Esophagus (tissue), 2 donors: ENCODE measurements at regions not wholly inside any gene's neighbourhood (a gene's known extent, or its start where the extent isn't known, plus 50 kb on each side); places are given as distances from the start of the nearest gene placed in this dataset.
"Not testable (repeated sequence)": the region's sequence is repeated elsewhere in the genome, so short reads cannot be mapped to it uniquely, and the experiment has no call there.

Source experiments
- H3K27ac ChIP-seq, 2 donors: one replicate each; pipeline ENCODE4 v1.5.1; 2013; ENCODE audit warnings: low read depth in 2 of 2, mild to moderate bottlenecking in 2 of 2, inconsistent platforms in 1 of 2, low read length in 1 of 2, moderate library complexity in 1 of 2
- H3K27me3 ChIP-seq, 2 donors: one replicate each; pipeline ENCODE4 v1.6.1; 2013; ENCODE audit warnings: low read length in 2 of 2, control low read depth in 1 of 2, mild to moderate bottlenecking in 1 of 2; ENCODE audit not compliant: insufficient read depth in 2 of 2, control insufficient read depth in 1 of 2
- H3K36me3 ChIP-seq, 2 donors: one replicate each; pipeline ENCODE4 v1.6.1; 2013; ENCODE audit warnings: low read length in 1 of 2; ENCODE audit not compliant: control insufficient read depth in 2 of 2, insufficient read depth in 2 of 2
- H3K4me1 ChIP-seq, 2 donors: one replicate each; pipeline ENCODE4 v1.6.1; 2013; ENCODE audit warnings: low read length in 1 of 2; ENCODE audit not compliant: control insufficient read depth in 2 of 2, insufficient read depth in 2 of 2
- H3K4me3 ChIP-seq, 2 donors: one replicate each; pipeline ENCODE4 v1.5.1; 2013; ENCODE audit warnings: low read length in 2 of 2, mild to moderate bottlenecking in 2 of 2, low read depth in 1 of 2, moderate library complexity in 1 of 2
- H3K9me3 ChIP-seq, 2 donors: one replicate each; pipeline ENCODE4 v1.6.1; 2013; ENCODE audit warnings: mild to moderate bottlenecking in 2 of 2, low read depth in 1 of 2, low read length in 1 of 2, moderate library complexity in 1 of 2; ENCODE audit not compliant: control insufficient read depth in 2 of 2, insufficient read depth in 1 of 2
- WGBS, 2 donors: extraction: QIAGEN DNeasy Blood & Tissue Kit; methylation state at CpG; one replicate each; pipeline ENCODE4 v1.1.7; 2013; 5-methylcytosine and 5-hydroxymethylcytosine counted together
- donor health status: healthy with polysubstance abuse.
- donor health status: Bipolar disorder and iron deficiency.

DNA sequence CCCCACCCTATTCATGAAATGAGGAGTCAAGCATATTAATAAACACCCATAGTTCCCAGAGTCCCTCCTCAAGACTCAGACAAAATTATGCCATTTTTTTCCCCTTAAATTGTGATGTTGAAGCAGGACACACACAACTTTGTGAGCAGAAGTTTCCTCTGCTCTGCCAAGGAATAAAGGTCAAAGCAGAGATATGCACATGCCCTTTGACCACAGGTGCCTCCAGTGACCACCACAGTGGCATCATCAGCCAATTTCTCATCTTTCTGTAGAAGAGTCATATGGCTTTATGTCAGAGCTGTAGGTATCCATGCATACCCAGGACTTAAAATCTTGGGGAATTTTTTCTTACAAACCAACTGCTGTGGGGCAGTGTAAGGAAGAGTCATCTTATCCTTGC, 304.4 kb upstream of the GADL1 start:
- H3K27me3 ChIP-seq = no peaks in the 10 kb centered on the region
- H3K4me1 ChIP-seq = no peaks in the 10 kb centered on the region
- no peaks in the 10 kb centered on the region for H3K36me3 ChIP-seq
- H3K4me3 ChIP-seq = no peak overlapping the region
- H3K9me3 ChIP-seq = no peaks in the 10 kb centered on the region
- H3K27ac ChIP-seq = no peak overlapping the region

DNA sequence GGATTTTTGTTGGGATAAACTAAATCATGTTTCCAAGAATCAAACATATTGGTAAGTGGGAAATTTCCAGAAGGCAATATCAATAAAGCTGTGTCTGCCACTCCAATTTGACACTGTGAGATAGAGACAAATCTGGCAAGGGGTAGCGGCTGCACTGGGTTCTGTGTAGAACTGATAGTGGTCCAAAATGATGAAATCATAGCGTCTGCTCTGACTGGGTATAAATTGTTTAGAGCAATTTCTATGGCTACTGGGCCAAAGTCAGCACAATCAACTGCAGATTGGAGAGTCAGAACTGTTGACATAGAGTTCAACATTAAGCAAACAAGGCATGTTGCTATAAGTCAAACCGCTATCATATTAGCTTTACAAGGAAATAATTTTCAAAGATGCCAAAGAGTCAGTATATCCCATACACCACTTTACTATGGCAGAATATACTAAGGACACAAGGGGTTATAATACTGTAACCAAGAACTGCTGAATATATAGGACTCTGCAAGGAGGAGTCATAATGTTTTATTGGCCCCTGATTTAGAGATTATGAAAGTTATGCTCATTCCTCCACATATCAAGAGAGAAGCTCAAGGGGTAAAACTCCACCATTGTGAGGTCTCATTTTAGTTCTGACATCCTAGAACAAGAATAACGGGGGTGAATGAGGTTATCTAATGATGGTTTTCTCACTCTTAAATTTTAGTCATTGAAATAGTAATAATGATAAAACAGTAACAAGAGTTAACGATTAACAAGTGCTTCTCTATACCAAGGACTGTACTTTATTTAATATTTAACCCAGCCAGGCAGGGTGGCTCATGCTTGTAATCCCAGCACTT, 309.7 kb upstream of the GADL1 start:
- Histone ChIP-seq H3K4me3 (no peak overlapping the region), H3K36me3 (no peaks in the 10 kb centered on the region), H3K27ac (no peak overlapping the region), H3K4me1 (no peaks in the 10 kb centered on the region), H3K9me3 (no peaks in the 10 kb centered on the region), H3K27me3 (no peaks in the 10 kb centered on the region)
- WGBS, 2 donors = 70 to 84% methylated on average over 5 of the region's 5 CpGs

DNA sequence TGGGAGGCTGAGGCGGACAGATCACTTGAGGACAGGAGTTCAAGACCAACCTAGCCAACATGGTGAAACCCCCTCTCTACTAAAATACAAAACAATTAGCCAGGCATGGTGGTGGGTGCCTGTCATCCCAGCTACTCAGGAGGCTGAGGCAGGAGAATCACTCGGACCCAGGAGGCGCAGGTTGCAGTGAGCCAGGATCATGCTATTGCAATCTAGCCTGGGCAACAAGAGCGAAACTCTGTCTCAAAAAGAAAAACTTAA, 310.3 kb upstream of the GADL1 start:
- H3K36me3 ChIP-seq, H3K27me3 ChIP-seq, H3K27ac ChIP-seq, H3K9me3 ChIP-seq, H3K4me1 ChIP-seq, H3K4me3 ChIP-seq: not testable (repeated sequence)
- 95 to 98% methylated on average over 4 of the region's 4 CpGs for WGBS, 2 donors

DNA sequence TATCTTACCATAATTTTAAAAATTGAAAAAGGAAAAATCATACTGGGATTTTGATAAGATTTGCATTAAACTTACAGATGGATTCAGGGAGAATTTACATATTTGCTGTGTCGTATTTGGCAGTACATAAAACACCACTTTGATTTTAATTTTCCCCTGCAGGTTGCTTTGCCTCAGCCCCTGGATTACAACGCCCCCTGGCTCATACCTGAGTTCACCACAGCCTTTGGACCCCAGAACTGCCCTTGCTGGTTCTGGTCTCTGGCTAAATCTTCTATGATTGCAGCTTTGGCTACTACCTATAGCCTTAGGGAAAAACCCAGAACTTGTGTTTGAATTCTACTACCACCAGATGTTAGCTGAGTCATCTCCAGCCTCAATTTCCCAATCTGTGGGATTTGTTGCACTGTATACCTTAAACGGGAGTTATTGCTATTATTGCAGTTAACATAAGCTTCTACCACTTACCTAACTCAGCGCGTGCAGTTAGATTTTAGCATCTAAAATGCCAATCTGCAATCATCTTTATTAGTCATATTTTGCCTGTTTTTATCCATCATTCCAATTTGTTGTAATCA, 315.7 kb upstream of the GADL1 start:
- H3K27me3 ChIP-seq = no peaks in the 10 kb centered on the region
- WGBS, 2 donors = 82 to 83% methylated on average over 5 of the region's 5 CpGs
- H3K4me1 ChIP-seq = no peaks in the 10 kb centered on the region

DNA sequence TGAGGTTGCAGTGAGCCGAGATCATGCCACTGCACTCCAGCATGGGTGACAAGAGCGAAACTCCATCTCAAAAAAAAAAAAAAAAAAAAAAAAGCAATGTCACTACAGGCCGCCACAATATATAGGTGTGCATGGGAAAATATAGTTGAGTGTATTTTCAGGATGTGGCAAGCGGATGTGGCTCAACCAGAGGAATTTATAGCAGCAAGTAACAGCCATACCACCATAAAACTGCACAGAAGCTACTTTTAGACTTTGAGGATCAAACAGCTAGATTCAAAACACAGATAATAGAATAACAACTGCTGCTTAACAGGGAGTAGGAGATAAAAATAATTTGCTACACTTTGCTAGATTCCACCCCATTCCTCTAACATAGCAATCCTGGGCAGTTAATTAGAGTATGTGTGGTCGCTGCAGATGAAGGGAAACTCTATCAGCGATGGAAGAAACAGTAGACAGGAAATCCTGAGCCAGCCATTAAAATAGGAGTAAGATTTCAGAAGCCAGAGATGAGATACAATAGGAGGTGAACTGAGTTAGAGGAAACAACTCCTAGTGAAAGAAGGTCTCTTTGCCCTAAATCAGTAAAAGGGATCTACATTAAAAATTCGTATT, 318.7 kb upstream of the STT3B start:
- H3K4me1 ChIP-seq = no peaks in the 10 kb centered on the region
- no peaks in the 10 kb centered on the region for H3K27me3 ChIP-seq
- H3K9me3 ChIP-seq = no peaks in the 10 kb centered on the region
- H3K36me3 ChIP-seq = no peaks in the 10 kb centered on the region
- no peak overlapping the region for H3K27ac ChIP-seq
- 78 to 79% methylated on average over 7 of the region's 7 CpGs for WGBS, 2 donors
- H3K4me3 ChIP-seq = no peak overlapping the region

More for the DNA sequence above, 315.7 kb upstream of the GADL1 start:
- Histone ChIP-seq H3K36me3 (no peaks in the 10 kb centered on the region), H3K9me3 (no peaks in the 10 kb centered on the region), H3K4me3 (no peak overlapping the region), H3K27ac (no peak overlapping the region)

DNA sequence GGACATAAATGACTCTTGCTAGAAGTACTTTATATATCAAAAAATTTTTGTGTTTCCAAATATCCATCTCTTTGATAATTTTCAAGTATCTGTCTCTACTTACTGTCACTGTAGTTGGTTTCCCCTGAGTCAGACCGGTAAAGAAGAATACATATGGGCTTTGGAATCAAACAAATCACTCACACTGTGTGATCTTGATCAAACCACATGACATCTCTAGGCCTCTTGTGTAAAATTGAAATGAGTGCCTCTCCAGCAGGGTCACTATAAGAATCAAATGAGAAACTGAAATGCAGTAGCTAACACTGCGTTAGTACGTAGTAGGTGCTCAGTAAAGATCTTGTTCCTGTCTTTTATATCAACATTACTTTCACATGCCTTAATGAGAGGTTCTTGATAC, 314.6 kb upstream of the STT3B start:
- H3K27me3 ChIP-seq = no peaks in the 10 kb centered on the region
- no peaks in the 10 kb centered on the region for H3K36me3 ChIP-seq
- WGBS, 2 donors = 88 to 92% methylated on average over 3 of the region's 3 CpGs
- H3K27ac ChIP-seq = no peak overlapping the region
- H3K4me1 ChIP-seq = no peaks in the 10 kb centered on the region
- H3K4me3 ChIP-seq = no peak overlapping the region
- H3K9me3 ChIP-seq = no peaks in the 10 kb centered on the region

DNA sequence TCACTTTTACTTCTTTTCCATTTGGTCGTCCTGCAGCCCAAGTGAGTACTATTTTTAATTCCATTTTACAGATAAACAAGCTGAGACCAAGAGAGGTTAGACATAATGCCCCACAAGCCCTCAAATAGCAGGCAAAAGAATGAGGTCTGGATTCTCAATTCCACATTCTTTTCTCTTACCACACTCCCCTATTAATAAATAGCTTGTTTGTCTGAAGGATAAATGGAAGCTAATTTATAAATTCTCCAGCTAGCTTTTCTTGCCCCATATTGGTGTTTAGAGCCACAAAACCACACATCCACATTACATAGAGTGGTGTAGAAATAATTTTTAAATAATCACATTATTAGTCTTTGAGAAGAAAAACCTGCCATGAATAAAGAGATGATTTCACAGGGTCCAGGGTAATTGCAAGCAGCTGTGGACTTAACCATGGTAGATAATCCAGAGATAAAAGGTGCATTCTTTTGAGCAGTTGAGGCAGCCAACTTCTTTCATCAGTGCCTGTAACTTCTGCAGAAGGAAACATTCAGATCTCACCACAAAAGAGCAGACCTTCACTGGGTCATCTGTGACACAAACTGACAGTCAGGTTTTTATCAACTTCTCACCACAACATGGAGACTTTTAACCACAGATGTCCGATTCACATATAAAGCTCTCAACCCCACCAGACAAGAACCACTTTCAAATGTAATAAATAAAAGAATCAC, 313.4 kb upstream of the STT3B start:
- no peaks in the 10 kb centered on the region for H3K4me1 ChIP-seq
- no peaks in the 10 kb centered on the region for H3K36me3 ChIP-seq
- no peak overlapping the region for H3K27ac ChIP-seq
- no peak overlapping the region for H3K4me3 ChIP-seq
- no peaks in the 10 kb centered on the region for H3K9me3 ChIP-seq
- 52 to 65% methylated on average over 2 of the region's 2 CpGs for WGBS, 2 donors
- H3K27me3 ChIP-seq = no peaks in the 10 kb centered on the region

DNA sequence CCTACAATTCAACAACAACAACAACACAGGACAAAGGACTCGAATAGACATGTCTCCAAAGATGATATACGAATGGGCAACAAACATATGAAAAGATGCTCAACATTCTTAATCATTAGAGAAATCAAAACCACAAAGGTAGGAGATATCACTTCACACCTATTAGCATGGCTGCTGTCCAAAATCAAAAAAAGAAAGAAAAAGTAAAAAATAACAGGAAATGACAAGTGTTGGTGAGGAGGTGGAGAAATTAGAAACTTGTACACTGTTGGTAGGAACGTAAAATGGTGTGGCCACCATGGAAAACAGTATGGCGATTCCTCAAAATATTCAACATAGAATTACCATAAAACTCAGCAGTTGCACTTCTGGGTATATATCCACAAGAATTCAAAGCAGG, 312.3 kb upstream of the STT3B start:
- Histone ChIP-seq H3K4me3 (no peak overlapping the region), H3K27ac (no peak overlapping the region), H3K27me3 (no peaks in the 10 kb centered on the region), H3K4me1 (no peaks in the 10 kb centered on the region), H3K36me3 (no peaks in the 10 kb centered on the region), H3K9me3 (no peaks in the 10 kb centered on the region)
- WGBS, 2 donors = 87% methylated on average over 4 of the region's 4 CpGs

DNA sequence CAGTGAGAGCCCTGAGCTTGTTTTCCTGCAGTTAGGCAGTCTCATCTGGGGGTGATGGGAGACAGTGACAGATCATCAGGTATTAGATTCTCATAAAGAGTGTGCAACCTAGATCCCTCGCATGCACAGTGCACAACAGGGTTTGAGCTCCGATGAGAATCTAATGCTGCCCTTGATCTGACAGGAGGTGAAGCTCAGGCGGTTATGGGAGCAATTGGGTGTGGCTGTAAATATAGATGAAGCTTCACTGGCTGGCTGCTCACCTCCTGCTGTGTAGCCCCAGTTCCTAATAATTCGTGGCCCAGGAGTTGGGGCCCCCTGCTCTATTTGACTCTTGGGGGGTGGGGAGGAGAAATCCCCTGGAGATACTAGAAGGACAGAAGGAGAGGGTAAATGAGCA, 309.4 kb upstream of the STT3B start:
- Histone ChIP-seq H3K27me3 (no peaks in the 10 kb centered on the region), H3K4me1 (no peaks in the 10 kb centered on the region), H3K27ac (no peak overlapping the region), H3K4me3 (no peak overlapping the region), H3K36me3 (no peaks in the 10 kb centered on the region), H3K9me3 (no peaks in the 10 kb centered on the region)
- WGBS, 2 donors = 79 to 87% methylated on average over 4 of the region's 4 CpGs
